ENCODE measurements at regions not wholly inside any gene's neighbourhood (a gene's known extent, or its start where the extent isn't known, plus 50 kb on each side); places are given as distances from the start of the nearest gene placed in this dataset.

DNA sequence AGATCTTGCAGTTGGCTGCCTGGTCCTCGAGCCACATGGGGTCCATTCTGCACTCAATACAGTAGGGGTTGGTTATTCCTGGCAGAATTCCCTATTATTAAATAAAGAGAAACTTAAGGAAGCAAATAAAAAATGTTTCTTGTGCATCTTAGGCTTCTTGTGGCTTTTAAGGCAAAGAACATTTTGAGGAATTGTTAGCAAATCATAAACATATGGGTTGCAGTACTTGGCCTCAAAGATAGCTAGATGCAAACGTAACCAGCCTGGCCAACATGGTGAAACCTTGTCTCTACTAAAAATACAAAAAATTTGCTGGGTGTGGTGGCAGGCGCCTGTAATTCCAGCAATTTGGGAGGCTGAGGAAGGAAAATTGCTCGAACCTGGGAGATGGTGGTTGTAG lies 50.8 kb upstream of the KCNA5 start:
- DNase-seq (ENCODE audit: low read depth): no peak
- H3K9me3 ChIP-seq (ENCODE audit: insufficient read depth, low read depth, low read length): no peaks in the 10 kb centered on the region
- H3K79me2 ChIP-seq (ENCODE audit: insufficient read depth, low read length): no peaks in the 10 kb centered on the region
- peaks cover 7% of the 10 kb centered on the region for H3K4me1 ChIP-seq (ENCODE audit: insufficient read depth, low read length)
- Mint-ChIP-seq H3K4me1 (ENCODE audit: low read depth, unreplicated experiment) (peaks cover 8% of the 10 kb centered on the region), H3K4me3 (ENCODE audit: unreplicated experiment) (no peak overlapping the region), H3K27ac (ENCODE audit: unreplicated experiment) (no peak overlapping the region), H3K27me3 (ENCODE audit: low read depth, unreplicated experiment) (peaks cover 41% of the 10 kb centered on the region), H3K36me3 (ENCODE audit: low read depth, unreplicated experiment) (no peaks in the 10 kb centered on the region), H3K9me3 (ENCODE audit: unreplicated experiment) (no peaks in the 10 kb centered on the region)
- peaks cover 3% of the 10 kb centered on the region for H3K27me3 ChIP-seq (ENCODE audit: insufficient read depth, low read length)
- no peak overlapping the region for H3K4me3 ChIP-seq (ENCODE audit: insufficient read depth, low read depth, low read length)
- H3K27ac ChIP-seq (ENCODE audit: low read depth, low read length): no peak overlapping the region
- no peak overlapping the region for H2AFZ ChIP-seq (ENCODE audit: low read depth, low read length)
- H3K36me3 ChIP-seq (ENCODE audit: insufficient read depth, low read length): no peaks in the 10 kb centered on the region
- TF ChIP-seq EZH2 (IDR thresholded peaks at IDR 0.05; ENCODE audit: insufficient read depth, low read length): no peak
- H4K20me1 ChIP-seq (ENCODE audit: insufficient read depth, low read length): no peaks in the 10 kb centered on the region
- no peak overlapping the region for H3K4me2 ChIP-seq (ENCODE audit: low read length)
- FAIRE-seq: no peak
- no peak overlapping the region for H3K9ac ChIP-seq (ENCODE audit: low read length)
